Cerebellar cortex (tissue), 1 donor: ENCODE measurements at regions not wholly inside any gene's neighbourhood (a gene's known extent, or its start where the extent isn't known, plus 50 kb on each side); places are given as distances from the start of the nearest gene placed in this dataset.

Experiments used
- DNase-seq: peaks from one replicate; pipeline ENCODE4 v3.0.0-alpha.2; 2015; ENCODE audit warnings: low spot score

DNA sequence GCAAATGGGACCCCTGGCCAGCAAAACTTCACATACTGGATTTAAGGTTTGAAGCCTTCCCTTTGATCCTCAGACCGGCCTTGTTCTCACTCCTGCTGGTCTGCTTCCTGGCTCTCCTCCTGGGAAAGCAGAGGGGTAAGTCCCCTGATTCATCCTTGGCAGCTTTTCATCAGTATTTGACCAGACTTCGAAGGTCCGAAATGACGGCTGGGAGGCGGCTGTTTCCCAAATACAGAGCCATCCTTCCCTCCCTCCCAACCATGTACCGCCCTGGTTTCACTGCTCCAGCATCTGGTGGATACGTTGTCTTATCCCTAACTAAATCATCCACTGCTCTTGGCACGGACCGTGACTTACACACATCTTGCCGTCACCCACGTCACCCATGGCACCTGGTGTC is 265.5 kb downstream of the BCOR start:
- no peak for DNase-seq

DNA sequence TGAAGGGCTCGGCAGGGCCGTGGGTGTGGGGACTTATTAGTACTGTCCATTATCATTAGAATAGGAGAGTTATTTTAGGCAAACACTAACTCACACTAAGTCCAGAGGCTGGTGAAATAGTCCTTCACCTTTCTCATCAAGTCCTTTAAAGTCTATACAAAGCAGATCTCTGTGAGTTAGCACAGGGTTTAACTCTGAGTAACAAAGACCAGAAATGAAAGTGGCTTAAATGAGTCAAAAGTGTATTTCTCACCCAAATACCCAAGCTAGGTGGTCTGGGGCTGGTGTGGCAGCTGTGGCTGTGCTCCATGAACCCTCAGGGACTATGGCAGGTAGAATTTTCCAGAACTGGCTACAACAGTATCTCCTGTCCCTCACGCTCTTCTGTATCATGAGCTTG is 263.2 kb downstream of the BCOR start:
- DNase-seq, result no peak

DNA sequence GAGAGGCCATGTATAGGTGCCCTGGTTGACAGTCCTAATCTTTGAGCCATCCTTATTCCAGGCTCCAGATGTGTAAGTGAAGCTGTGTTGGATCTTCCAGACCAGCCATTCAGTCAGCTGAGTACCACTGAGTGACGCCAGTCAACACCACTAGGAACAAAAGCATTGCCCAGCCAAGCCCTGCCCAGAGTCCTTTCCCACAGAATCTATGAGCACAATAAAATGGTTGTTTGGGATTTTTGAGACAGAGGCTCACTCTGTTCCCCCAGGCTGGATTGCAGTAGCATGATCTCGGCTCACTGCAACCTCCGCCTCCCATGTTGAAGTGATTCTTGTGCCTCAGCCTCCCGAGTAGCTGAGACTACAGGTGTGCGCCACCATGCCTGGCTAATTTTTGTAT is 262.5 kb downstream of the BCOR start:
- DNase-seq, result no peak

DNA sequence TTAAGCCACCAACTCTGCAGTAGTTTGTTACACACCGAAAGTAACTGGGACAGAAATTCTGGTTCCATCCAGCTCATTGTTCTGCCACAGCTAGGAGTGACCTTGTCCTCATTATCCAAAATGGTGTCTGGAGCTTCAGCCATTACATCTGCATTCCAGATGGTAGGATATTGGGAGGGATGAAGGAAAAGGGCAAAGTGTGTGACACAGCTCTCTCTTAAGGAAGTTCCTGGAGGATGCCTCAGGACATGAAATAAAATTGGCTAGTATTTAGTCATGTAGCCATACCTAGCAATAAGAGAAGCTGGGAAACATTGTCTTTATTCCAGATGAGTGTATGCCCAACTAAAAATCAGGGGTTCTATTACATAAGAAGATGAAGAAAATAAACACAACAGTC is 262.0 kb downstream of the BCOR start:
- DNase-seq, result no peak

DNA sequence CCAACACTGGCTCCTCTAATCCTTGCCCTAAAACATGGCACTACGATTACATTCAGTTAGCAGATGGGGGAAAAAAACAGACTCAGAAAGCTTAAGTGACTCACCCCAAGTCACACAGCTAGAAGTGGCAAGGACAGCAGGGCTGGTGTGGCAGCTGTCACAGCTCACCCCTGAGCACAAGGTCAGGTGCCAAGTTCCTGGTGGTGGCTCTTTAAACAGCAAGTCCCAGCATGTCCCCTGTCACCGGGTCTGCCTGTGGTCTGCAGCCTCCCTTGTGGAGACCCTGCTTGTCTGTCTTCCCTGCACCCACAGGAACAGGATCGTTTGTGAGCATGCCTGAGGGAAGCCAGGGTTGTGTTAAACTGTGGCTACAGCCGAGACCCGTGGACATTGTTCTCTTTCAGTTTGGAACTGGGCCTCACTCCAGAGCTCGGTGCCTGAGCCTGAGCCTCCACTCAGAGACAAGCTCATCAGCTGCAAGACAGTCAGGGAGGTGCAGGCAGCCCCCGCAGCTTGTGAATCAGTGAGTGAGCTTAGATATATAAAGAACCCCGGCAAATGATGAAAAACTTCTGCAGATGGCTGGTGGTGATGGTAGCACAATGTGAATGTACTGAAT is 260.8 kb downstream of the BCOR start:
- no peak for DNase-seq

DNA sequence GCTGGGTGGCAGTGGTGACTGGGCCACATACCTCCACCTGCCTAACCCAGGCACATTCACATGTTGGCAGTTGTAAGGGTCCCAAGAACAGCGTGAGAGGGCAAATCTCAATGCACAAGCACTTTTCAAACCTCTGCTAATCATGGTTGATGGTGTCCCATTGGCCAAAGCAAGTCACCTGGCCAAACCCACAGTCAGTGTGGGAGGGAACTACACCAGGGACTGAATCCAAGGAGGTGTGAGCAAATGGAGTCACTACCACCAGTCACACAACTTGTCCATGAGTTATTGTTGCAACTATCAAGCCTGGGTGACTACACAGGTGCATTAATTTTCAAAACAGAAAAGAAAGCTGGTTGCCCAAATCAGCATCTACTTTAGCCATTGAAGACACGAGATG is 260.1 kb downstream of the BCOR start:
- no peak for DNase-seq

DNA sequence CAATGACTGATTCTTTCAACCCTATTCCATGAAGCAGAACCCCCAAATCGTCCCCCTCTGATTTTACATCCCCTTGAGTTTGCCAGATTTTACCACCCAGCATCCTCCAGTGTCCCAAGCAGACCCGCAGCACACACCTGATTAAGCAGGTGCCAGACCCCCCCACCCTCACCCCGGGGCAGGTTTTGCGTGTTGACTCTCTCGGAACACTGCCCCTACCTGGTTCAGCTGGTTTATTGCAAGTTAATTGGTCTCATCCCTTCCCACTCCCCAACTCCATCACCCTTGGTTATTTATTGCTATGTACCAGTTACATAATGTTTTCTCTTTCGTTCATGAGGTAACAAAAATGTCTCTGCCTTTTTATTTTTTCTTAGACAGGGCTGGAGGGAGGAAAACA is 258.4 kb downstream of the BCOR start:
- DNase-seq, result no peak

DNA sequence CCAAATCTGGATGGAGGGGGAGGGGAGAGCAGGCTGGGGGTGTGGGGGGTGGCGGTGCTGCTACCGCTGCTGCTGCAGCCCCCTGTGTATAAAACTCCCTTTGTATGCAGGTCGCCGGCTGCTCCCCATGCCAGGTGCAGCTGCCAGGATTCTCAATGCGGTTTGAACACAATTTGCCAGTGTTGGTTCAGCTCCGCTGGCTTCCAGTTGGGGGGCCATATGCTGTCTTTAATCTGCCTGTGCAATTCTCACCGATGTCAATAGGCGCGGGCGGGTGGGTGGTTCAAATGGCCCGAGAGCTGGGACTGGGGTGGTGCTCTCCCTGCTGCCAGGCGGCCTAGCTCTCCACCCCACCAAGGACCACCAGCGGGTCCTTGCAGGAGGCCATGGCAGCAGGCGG is 257.6 kb downstream of the BCOR start:
- DNase-seq, result peak; percentile 62

DNA sequence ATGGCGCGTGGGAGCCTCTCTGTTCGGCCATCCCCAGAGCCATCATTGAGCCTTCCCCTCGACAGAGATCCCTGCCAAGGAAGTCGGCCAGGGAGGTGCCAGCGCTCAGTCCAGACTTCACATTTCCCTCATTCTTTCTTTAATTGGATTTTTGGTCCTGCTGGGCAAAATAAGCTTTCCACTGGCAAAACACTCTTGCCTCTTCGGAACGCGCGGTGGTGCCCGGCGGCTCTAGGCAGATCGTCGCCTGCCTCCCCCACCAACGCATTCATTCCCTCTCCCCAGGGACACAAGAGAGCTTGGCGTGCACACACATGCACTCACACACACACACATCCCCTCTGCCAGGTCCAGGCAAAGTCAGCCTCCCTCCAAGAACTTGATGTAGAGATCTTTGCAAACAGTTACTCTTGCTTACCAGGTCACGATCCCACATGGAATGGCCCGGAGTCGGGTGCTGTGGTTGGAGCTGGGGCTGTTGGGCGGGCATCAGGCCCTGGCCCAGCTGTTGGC is 257.1 kb downstream of the BCOR start:
- DNase-seq, result peak; percentile 67

DNA sequence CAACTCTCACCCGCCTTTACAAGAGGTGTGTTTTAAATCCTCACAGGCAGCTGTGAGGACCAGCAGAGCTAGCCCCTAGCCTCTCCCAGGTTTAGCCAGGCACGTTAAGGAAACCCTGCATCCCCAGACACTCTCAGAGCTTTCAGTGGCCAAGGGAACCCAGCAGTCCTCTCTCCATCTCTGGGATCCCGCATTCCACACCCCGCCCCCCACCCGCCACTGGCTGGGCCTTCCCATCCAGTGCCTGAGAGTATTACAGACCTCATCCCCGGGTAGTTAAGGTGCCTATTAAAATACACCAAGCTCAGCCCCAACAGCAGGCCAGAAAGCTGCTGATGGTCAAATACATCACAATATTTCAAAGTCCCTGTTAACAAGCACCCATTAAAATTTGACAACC is 256.2 kb downstream of the BCOR start:
- no peak for DNase-seq

DNA sequence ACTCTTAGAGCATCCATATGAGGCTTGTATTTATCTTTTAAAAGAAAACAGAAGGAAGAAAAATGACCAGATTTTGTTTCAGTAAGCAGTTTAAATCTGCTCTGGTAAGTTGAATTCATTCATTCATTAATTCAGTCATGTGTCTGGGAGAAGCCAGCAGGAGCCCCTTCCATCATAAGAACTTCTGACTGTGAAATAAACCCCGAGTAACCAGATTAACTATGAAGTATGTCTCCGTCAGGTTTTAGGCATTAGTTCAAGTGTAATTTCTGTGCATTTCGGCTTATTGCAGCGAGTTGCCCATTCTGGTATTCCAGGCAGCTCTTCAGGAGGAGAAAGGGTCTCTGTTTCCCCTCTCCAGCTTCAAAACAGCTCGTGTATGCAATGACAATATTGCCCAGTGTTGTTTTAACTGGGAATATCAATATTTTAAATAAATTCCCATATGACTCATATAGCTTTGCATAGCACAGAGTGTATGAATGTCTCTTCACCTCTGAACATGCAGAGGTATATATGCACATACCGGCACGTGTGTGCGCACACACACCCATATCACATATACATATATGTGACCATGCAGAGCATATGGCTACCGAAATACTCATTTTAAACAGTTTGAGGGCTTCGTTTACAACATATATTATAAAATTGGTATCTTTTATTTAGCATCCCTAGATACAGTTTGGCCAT is 255.3 kb downstream of the BCOR start:
- DNase-seq, result no peak

DNA sequence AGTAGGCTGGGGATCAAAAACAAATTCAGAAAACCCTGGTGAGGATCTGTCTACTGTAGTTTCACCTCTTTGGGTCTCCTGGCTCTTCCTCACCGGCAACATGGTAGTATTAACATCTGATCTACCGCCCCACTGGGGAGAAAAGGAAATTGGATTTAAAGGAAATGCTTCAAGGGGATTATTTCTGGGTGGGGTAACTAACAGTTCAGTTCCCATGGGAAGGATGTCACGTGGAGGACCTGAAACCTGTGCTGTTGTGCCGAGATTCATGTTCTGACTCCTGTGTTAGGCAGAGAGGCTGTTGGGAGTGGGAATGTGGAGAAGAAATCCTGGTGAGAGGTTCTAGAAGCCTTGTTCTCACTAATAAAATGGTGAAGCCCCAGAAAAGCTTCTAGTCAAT is 254.4 kb downstream of the BCOR start:
- no peak for DNase-seq

DNA sequence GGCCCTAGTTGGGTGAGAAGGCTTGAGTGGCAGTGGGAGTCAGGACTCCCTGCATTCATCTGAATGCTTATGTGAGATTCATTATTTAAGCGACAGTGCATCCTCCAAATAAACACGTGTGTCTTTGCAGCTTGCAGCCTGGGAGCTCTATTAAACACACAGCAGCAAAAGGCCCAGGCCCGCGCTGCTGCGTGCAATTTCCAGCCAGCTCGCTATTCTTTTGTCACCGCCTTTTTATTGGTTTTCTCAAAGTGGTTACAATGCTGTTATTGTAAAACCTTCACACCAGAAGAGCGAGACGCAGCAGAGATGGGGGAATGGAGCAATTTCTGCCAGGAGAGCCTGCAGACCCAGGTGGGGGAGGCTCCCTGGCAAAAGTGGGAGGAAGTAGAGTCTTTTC is 252.5 kb downstream of the BCOR start:
- no peak for DNase-seq

DNA sequence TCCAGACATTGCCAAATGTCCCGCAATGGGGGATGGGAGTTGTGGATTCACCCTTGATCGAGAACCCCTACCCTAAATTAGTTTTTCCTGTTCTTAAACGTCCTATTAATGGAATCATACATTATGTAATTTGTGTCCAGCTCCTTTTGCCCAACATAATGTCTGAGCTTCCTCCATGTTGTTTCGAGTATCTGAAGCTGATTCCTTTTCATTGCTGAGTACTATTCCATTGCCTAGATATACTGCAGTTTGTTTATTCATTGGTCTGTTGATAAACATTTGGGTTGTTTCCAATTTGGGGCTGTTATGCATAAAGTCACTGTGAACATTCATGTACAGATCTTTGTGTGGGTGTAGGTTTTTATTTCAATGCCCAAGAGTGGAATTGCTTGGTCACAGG is 251.3 kb downstream of the BCOR start:
- DNase-seq, result no peak

DNA sequence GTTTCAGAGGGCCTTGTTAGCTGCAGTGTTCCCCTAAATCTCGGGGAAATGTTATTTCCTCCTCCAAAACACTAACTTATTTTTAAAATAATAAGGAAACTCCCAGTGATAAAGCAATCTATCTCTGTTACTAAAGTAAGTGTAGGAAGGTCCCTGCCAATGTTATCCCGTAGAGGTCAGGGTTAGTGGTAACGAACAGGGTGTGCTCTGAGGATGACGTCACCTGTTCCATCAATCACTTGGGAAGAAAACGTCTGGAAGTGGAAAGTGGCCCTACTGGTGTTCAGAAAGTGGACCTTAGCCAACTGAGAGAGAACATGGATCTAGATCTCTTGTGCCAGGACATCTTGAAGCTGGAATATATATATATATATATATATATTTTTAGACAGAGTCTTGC is 249.5 kb downstream of the BCOR start:
- no peak for DNase-seq

DNA sequence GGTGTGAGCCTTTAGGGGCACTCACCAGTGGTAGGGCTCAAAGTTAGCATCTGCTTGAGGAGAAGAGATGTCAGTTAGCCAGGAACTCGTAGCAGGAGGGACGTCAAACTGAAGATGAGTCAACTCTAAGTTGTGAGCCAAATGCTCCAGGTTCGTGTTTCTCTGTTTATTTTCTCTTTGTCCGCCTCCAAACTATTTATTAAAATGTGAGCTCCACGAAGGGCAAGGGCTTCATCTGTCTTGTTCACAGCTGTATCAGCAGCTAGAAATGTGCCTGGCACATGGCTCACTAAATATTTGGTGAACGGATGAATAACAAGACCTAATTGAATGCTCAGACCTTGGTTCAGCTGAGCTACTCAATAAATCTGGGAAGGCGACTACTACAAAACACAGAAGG is 248.9 kb downstream of the BCOR start:
- DNase-seq, result no peak

DNA sequence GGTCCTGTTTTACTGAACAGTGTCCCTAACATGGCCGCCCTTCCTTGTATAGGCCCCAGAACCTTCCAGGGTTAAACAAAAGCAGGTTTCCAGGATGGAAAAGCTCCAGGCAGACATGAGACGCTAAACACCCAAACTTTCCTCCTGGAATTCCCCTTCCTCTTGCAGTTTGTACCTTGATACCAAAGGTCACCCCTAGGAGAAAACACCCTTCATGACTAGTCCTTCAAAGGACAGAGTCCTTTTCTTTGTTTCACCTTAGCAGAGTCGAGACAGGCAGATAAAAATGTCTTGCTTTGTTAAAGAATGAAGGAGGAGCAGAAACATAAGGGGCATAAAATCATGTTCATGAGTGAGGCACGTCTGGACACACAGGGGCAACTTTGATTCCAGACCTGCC is 247.5 kb downstream of the BCOR start:
- DNase-seq, result no peak

DNA sequence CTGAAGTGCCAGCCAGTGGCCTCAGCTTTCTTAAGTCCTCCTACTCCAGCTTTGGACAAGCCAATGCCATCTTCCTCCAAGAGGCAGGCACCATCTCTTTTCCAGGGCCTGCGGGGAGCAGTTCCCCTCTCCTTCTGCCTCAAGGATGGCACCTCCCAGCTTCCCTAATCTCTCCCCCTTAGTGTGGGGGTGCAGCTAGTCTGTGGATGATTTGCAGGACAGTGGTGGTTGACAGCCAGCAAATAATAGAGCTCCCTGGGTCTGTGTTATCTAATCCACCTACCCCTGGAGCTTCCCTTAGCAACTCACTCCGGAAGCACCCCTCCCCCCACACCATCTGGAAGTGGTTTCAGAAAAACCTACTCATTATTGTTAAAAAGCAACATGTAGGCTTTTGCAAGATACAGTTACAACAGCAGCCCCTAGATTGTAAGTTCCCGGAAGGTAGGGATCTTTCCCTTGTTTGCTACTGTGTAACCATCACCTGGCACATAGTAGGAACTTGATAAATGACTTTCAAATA is 247.1 kb downstream of the BCOR start:
- DNase-seq, result no peak

DNA sequence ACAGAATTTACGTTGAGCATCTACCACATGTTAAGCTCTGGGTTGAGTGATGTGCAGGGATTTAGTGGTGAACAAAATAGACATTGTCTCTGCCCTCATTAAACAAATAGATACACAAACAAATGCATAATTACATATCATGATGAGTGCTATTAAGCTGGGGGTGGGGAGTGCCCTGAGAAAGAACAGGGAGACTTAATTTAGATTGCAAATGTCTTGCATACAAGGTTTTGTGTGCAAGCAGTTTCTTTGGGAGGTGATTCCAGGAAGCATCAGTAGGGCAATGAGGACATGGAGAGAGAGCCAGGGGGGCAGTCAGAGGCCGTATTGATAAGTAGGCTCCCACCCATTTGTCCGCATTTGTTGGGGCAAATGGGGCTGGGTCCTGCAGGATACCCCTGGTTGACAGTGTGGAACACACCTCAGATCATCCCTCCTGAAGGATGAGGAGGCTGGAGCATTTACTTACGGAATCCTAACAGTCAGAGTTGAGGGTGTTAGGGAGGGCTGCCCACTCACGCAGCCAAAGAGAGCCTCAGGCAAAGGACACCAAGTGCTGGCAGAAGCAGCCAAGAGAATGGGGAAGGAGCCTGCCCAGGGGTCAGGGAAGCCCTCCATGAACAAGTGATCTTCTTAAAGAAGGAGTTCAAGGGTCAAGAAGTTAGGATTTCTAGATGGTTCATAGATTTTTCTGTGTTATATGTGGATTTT is 245.9 kb downstream of the BCOR start:
- no peak for DNase-seq

DNA sequence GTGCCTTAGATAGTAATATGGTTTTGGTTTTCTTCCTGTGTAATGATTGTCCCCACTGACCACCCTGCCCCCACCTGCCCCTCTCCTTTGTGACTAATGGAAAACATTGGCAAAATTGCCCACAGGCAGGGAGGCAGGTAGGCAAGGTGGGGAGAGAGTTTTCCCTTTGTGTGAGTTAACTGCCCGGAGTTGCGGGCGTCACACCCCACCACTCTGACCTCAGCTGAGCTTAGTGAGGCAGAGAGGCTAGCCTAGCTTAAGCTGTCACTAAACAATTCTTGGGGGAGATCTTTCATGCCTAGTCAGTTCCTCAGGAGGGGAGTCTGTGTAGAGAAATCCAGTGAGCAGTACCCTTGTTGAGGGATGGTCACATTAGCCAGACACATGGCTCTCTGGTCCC is 245.3 kb downstream of the BCOR start:
- DNase-seq, result no peak

DNA sequence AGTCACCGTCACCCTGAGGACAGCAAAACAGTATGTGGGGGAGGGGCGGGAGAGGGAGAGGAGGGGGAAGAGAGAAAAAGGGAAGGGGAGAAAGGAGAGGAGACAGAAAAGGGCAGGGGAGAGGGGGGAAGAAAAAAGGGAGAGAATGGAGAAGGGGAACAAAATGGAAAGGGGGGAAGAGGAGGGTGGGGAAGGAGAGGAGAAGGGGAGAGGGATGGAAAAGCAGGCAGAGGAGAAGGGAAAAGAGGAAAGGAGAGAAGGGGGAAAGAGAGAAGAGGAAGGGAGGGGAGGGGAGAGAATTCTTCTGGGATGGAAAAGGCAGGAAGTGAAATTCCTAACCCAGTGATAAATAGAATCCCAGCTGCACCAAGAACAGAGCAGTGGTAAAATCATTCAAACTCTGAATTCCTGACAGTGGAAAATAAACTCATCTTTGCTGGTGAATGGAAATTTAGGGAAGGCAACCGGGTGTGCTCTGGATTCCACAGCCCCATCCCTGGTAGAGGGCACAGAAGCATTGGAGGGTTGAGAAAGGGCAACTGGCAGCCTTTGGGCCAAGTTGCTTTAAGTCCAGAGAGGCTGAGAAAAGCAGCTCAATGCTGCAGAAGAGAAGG is 244.2 kb downstream of the BCOR start:
- no peak for DNase-seq
